H9 (cell line): ENCODE measurements at regions not wholly inside any gene's neighbourhood (a gene's known extent, or its start where the extent isn't known, plus 50 kb on each side); places are given as distances from the start of the nearest gene placed in this dataset.

ENCODE experiments used
- DNase-seq: peaks from one replicate; pipeline ENCODE4 v3.0.0-alpha.2; 2017
- H2AFZ ChIP-seq: one replicate; pipeline ENCODE4 v1.6.1; 2013; ENCODE audit warnings: mild to moderate bottlenecking, low read length, control low read depth, moderate library complexity
- H2AK5ac ChIP-seq: 2 replicates; pipeline ENCODE4 v1.6.1; 2013; ENCODE audit warnings: low read length, control low read depth, mixed read lengths; ENCODE audit not compliant: insufficient read length
- H2BK120ac ChIP-seq: one replicate; pipeline ENCODE4 v1.6.1; 2013; ENCODE audit warnings: low read depth, mild to moderate bottlenecking, low read length, control low read depth, inconsistent platforms; ENCODE audit not compliant: poor library complexity, severe bottlenecking
- H2BK12ac ChIP-seq: 2 replicates; pipeline ENCODE4 v1.6.1; 2013; ENCODE audit warnings: low read length, control low read depth, mixed read lengths, low read depth; ENCODE audit not compliant: insufficient read length
- H2BK15ac ChIP-seq: 2 replicates; pipeline ENCODE4 v1.6.1; 2013; ENCODE audit warnings: low read depth, low read length, control low read depth
- H2BK20ac ChIP-seq: one replicate; pipeline ENCODE4 v1.6.1; 2013; ENCODE audit warnings: low read depth, mild to moderate bottlenecking, low read length, control low read depth, inconsistent platforms; ENCODE audit not compliant: poor library complexity, severe bottlenecking
- H2BK5ac ChIP-seq: 2 replicates; pipeline ENCODE4 v1.6.1; 2013; ENCODE audit warnings: low read length, control low read depth, mixed read lengths; ENCODE audit not compliant: insufficient read length
- H3K14ac ChIP-seq: 2 replicates; pipeline ENCODE4 v1.6.1; 2013; ENCODE audit warnings: low read length, control low read depth; ENCODE audit not compliant: insufficient read depth
- H3K18ac ChIP-seq: 2 replicates; pipeline ENCODE4 v1.6.1; 2013; ENCODE audit warnings: low read depth, mild to moderate bottlenecking, mixed read lengths, low read length, control low read depth; ENCODE audit not compliant: insufficient read length
- H3K23ac ChIP-seq: 2 replicates; pipeline ENCODE4 v1.6.1; 2013; ENCODE audit warnings: low read length, control low read depth, mixed read lengths, low read depth; ENCODE audit not compliant: insufficient read length
- H3K23me2 ChIP-seq: 2 replicates; pipeline ENCODE4 v1.6.1; 2013; ENCODE audit warnings: low read depth, mild to moderate bottlenecking, mixed read lengths, low read length, control low read depth; ENCODE audit not compliant: insufficient read length, poor library complexity, severe bottlenecking
- H3K27ac ChIP-seq: 2 replicates; pipeline ENCODE4 v1.5.1; 2013; ENCODE audit warnings: low read length, control low read depth, mixed read lengths, low read depth; ENCODE audit not compliant: insufficient read length
- H3K27me3 ChIP-seq: 2 replicates; pipeline ENCODE4 v1.6.1; 2013; ENCODE audit warnings: low read length, control low read depth, inconsistent platforms; ENCODE audit not compliant: insufficient read depth
- H3K4ac ChIP-seq: 2 replicates; pipeline ENCODE4 v1.6.1; 2013; ENCODE audit warnings: low read depth, mild to moderate bottlenecking, control low read depth, inconsistent platforms, low read length, moderate library complexity
- H3K4me1 ChIP-seq: 2 replicates; pipeline ENCODE4 v1.6.1; 2013; ENCODE audit warnings: low read length, control low read depth, inconsistent platforms; ENCODE audit not compliant: insufficient read depth
- H3K4me2 ChIP-seq: 2 replicates; pipeline ENCODE4 v1.6.1; 2013; ENCODE audit warnings: low read length, control low read depth, mixed read lengths; ENCODE audit not compliant: insufficient read length, insufficient read depth
- H3K56ac ChIP-seq: 2 replicates; pipeline ENCODE4 v1.6.1; 2013; ENCODE audit warnings: low read depth, mild to moderate bottlenecking, mixed read lengths, low read length, control low read depth; ENCODE audit not compliant: insufficient read length
- H3K79me1 ChIP-seq: 2 replicates; pipeline ENCODE4 v1.6.1; 2013; ENCODE audit warnings: low read depth, mild to moderate bottlenecking, moderate library complexity, low read length, control low read depth, inconsistent platforms; ENCODE audit not compliant: insufficient read depth, poor library complexity, severe bottlenecking
- H3K79me2 ChIP-seq: 2 replicates; pipeline ENCODE4 v1.6.1; 2013; ENCODE audit warnings: low read length, control low read depth, inconsistent platforms; ENCODE audit not compliant: insufficient read depth
- H3K9ac ChIP-seq: 2 replicates; pipeline ENCODE4 v1.6.1; 2013; ENCODE audit warnings: low read length, control low read depth, mixed read lengths; ENCODE audit not compliant: insufficient read length; ENCODE audit errors: extremely low read depth
- H3K9me3 ChIP-seq: one replicate; pipeline ENCODE4 v1.6.1; 2013; ENCODE audit warnings: low read depth, low read length, inconsistent platforms; ENCODE audit not compliant: control insufficient read depth
- H3T11ph ChIP-seq: one replicate; pipeline ENCODE4 v1.6.1; 2013; ENCODE audit warnings: mild to moderate bottlenecking, low read length, control low read depth, inconsistent platforms
- H4K20me1 ChIP-seq: one replicate; pipeline ENCODE4 v1.6.1; 2013; ENCODE audit not compliant: control insufficient read depth, insufficient read length, insufficient read depth
- H4K5ac ChIP-seq: 2 replicates; pipeline ENCODE4 v1.6.1; 2013; ENCODE audit warnings: low read depth, mild to moderate bottlenecking, mixed read lengths, low read length, control low read depth; ENCODE audit not compliant: insufficient read length
- H4K8ac ChIP-seq: replicated peaks from 2 replicates; pipeline ENCODE4 v1.6.1; 2013; ENCODE audit warnings: low read length, control low read depth, mixed read lengths, low read depth; ENCODE audit not compliant: insufficient read length
- H4K91ac ChIP-seq: 2 replicates; pipeline ENCODE4 v1.6.1; 2013; ENCODE audit warnings: low read depth, mild to moderate bottlenecking, moderate library complexity, mixed read lengths, low read length, control low read depth; ENCODE audit not compliant: insufficient read length
- H3K27ac Mint-ChIP-seq, 3 experiments: 2 replicates in 2 of 3; 3 replicates in 1 of 3; pipeline ENCODE4 v1.8.0; 2020 to 2021; ENCODE audit warnings: mixed read lengths in 3 of 3, mild to moderate bottlenecking in 1 of 3, moderate library complexity in 1 of 3
- H3K27me3 Mint-ChIP-seq: 2 replicates; pipeline ENCODE4 v1.8.0; 2021; ENCODE audit warnings: low read depth, mild to moderate bottlenecking, moderate library complexity, mixed read lengths
- H3K36me3 Mint-ChIP-seq, 3 experiments: 2 replicates in 2 of 3; 3 replicates in 1 of 3; pipeline ENCODE4 v1.8.0; 2020 to 2021; ENCODE audit warnings: low read depth in 3 of 3, mixed read lengths in 3 of 3; ENCODE audit not compliant: insufficient read depth in 1 of 3
- H3K4me1 Mint-ChIP-seq, 2 experiments: 2 replicates each; pipeline ENCODE4 v1.8.0; 2020; ENCODE audit warnings: mixed read lengths in 2 of 2
- H3K4me3 Mint-ChIP-seq, 2 experiments: 2 replicates in 1 of 2; 3 replicates in 1 of 2; pipeline ENCODE4 v1.8.0; 2020 to 2021; ENCODE audit warnings: mild to moderate bottlenecking in 2 of 2, mixed read lengths in 2 of 2, moderate library complexity in 1 of 2
- H3K9me3 Mint-ChIP-seq, 2 experiments: 2 replicates in 1 of 2; 3 replicates in 1 of 2; pipeline ENCODE4 v1.8.0; 2020; ENCODE audit warnings: mild to moderate bottlenecking in 2 of 2, mixed read lengths in 2 of 2, moderate library complexity in 1 of 2
- CTCF ChIP-seq: fragments of 200-600 bp; sonication (generic); conservative IDR thresholded peaks from 3 replicates; pipeline ENCODE4 v1.8.0; 2021; ENCODE audit warnings: antibody characterized with exemption, mild to moderate bottlenecking
- WGBS: extraction: QIAGEN DNeasy Blood & Tissue Kit; methylation state at CpG from one replicate; pipeline ENCODE4 v1.1.7; 2013; ENCODE audit warnings: missing lambda C conversion rate, low lambda C conversion rate, mixed read lengths; ENCODE audit not compliant: insufficient read length; ENCODE audit errors: extremely low coverage; 5-methylcytosine and 5-hydroxymethylcytosine counted together

GRCh38 chr1:58895082-58895481 is 111.2 kb upstream of the JUN start:
- H3K36me3 Mint-ChIP-seq = no peaks in the 10 kb centered on the region

More at GRCh38 chr1:58895082-58895481, 111.2 kb upstream of the JUN start:
- Histone ChIP-seq H3K23me2 (no peaks in the 10 kb centered on the region), H3K4me1 (peaks cover 5% of the 10 kb centered on the region; the same call in 1 of the 2 replicates), H3K18ac (no peak overlapping the region), H2AFZ (no peak overlapping the region), H4K91ac (no peak overlapping the region), H2BK20ac (no peak overlapping the region), H3T11ph (no peak overlapping the region), H3K79me2 (no peaks in the 10 kb centered on the region), H3K4ac (no peak overlapping the region), H2BK15ac (no peak overlapping the region), H3K9ac (no peak overlapping the region), H4K20me1 (no peaks in the 10 kb centered on the region), H3K56ac (no peak overlapping the region), H3K4me2 (no peak overlapping the region), H4K8ac (no peak overlapping the region), H3K23ac (no peak overlapping the region), H3K27ac (no peak overlapping the region), H2BK5ac (no peak overlapping the region), H2BK120ac (no peak overlapping the region), H2BK12ac (no peak overlapping the region), H3K9me3 (no peaks in the 10 kb centered on the region), H4K5ac (no peak overlapping the region), H3K27me3 (no peaks in the 10 kb centered on the region), H2AK5ac (no peak overlapping the region), H3K79me1 (no peaks in the 10 kb centered on the region), H3K14ac (no peak overlapping the region)
- TF ChIP-seq CTCF = no peak
- WGBS = no CpG with 5 or more reads among the region's 2 CpGs
- Mint-ChIP-seq H3K27ac (peak overlapping the region in 1 of 3 experiments; percentile 34; a peak in 2 of 7 replicates), H3K4me1 (peaks cover 11 to 19% of the 10 kb centered on the region in 2 experiments), H3K27me3 (peaks cover 11% of the 10 kb centered on the region), H3K9me3 (no peaks in the 10 kb centered on the region), H3K4me3 (no peak overlapping the region)
- no peak for DNase-seq
